ENCODE measurements at regions not wholly inside any gene's neighbourhood (a gene's known extent, or its start where the extent isn't known, plus 50 kb on each side); places are given as distances from the start of the nearest gene placed in this dataset.

GRCh38 chr1:78297836-78298235 is 192.9 kb upstream of the PTGFR start:
- no TSS peak for BruUV-seq (replicated peaks)
- DNase-seq (ENCODE audit: low read depth, low spot score) (no peak), ATAC-seq (no peak)
- no peaks in the 10 kb centered on the region for H3K9me3 ChIP-seq (ENCODE audit: control insufficient read depth in 1 of 2, insufficient read depth in 1 of 2, low read depth in 1 of 2, low read length in 2 of 2)
- H3K27me3 ChIP-seq (ENCODE audit: insufficient read depth, low read length): no peaks in the 10 kb centered on the region
- intact Hi-C loops (cut with micrococcal nuclease): no loop called here
- no peak overlapping the region for H3K4me3 ChIP-seq (replicated peaks in 1 of 2; ENCODE audit: low read depth in 1 of 2, low read length in 2 of 2)
- ChIA-PET RAD21 (ENCODE audit: low non-redundant PET in 1 of 2, low total read pairs in 2 of 2, uncharacterized antibody in 2 of 2, unreplicated experiment in 2 of 2) (no interaction called here), POLR2A (no interaction called here), CTCF (interaction anchor here (0.9 kb wide), 1 partner anchor 35 kb away, joined by 3 read pairs; no protein-coding TSS in a partner anchor)
- H4K20me1 ChIP-seq (ENCODE audit: insufficient read depth): no peaks in the 10 kb centered on the region; the same call in 1 of the 2 replicates
- no peak for TF ChIP-seq TCF7L2 (IDR thresholded peaks at IDR 0.05; ENCODE audit: borderline replicate concordance, extremely low read depth, insufficient read depth, insufficient read length)
- TF ChIP-seq MAX (IDR thresholded peaks at IDR 0.05): no peak
- no peak for TF ChIP-seq SIN3A (IDR thresholded peaks at IDR 0.05; ENCODE audit: low read depth)
- TF ChIP-seq EGR1 (IDR thresholded peaks at IDR 0.05; ENCODE audit: low read depth): no peak
- TF ChIP-seq POLR2AphosphoS5 (IDR thresholded peaks at IDR 0.05; ENCODE audit: low read depth, low read length): no peak
- TF ChIP-seq, protein P1, sequence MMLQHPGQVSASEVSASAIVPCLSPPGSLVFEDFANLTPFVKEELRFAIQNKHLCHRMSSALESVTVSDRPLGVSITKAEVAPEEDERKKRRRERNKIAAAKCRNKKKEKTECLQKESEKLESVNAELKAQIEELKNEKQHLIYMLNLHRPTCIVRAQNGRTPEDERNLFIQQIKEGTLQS (IDR thresholded peaks at IDR 0.05): no peak
- no peaks in the 10 kb centered on the region for H3K4me1 ChIP-seq (ENCODE audit: control insufficient read depth in 1 of 2, insufficient read depth in 2 of 2, low read length in 2 of 2)
- no peaks in the 10 kb centered on the region for H3K36me3 ChIP-seq (ENCODE audit: control insufficient read depth in 1 of 2, insufficient read depth in 2 of 2, low read length in 2 of 2)
- H3K9me2 ChIP-seq (ENCODE audit: insufficient read depth): no peaks in the 10 kb centered on the region
- no peak overlapping the region for H3K27ac ChIP-seq (ENCODE audit: low read depth, low read length)
- no peak overlapping the region for H2AFZ ChIP-seq (ENCODE audit: low read depth, low read length, poor library complexity, severe bottlenecking)
- H3K9ac ChIP-seq (ENCODE audit: low read length): no peak overlapping the region
- H3K79me2 ChIP-seq (ENCODE audit: insufficient read depth, low read length): no peaks in the 10 kb centered on the region
- no peak overlapping the region for H3K4me2 ChIP-seq (ENCODE audit: low read length)

- no peak overlapping the region for H3K4me3 ChIP-seq (replicated peaks in 1 of 2; ENCODE audit: low read depth in 1 of 2, low read length in 2 of 2)
- no peak overlapping the region for H2AFZ ChIP-seq (ENCODE audit: low read depth, low read length, poor library complexity, severe bottlenecking)
- CTCF ChIA-PET: interaction anchor here (0.9 kb wide), 1 partner anchor 35 kb away, joined by 3 read pairs; no protein-coding TSS in a partner anchor
- no peak overlapping the region for H3K4me2 ChIP-seq (ENCODE audit: low read length)
- DNase-seq (ENCODE audit: low read depth, low spot score) (no peak), ATAC-seq (no peak)
- RAD21 ChIA-PET (ENCODE audit: low non-redundant PET in 1 of 2, low total read pairs in 2 of 2, uncharacterized antibody in 2 of 2, unreplicated experiment in 2 of 2): no interaction called here
- H3K36me3 ChIP-seq (ENCODE audit: control insufficient read depth in 1 of 2, insufficient read depth in 2 of 2, low read length in 2 of 2): no peaks in the 10 kb centered on the region
- no peaks in the 10 kb centered on the region for H3K4me1 ChIP-seq (ENCODE audit: control insufficient read depth in 1 of 2, insufficient read depth in 2 of 2, low read length in 2 of 2)
- no peak overlapping the region for H3K27ac ChIP-seq (ENCODE audit: low read depth, low read length)
- no peaks in the 10 kb centered on the region for H3K79me2 ChIP-seq (ENCODE audit: insufficient read depth, low read length)
- BruUV-seq (replicated peaks): no TSS peak
- TF ChIP-seq SRF (IDR thresholded peaks at IDR 0.05; ENCODE audit: low read depth) (no peak), MAX (IDR thresholded peaks at IDR 0.05) (no peak), REST (IDR thresholded peaks at IDR 0.05; ENCODE audit: low read depth) (no peak), POLR2AphosphoS5 (IDR thresholded peaks at IDR 0.05; ENCODE audit: low read depth, low read length) (no peak), ZNF274 (IDR thresholded peaks at IDR 0.05; ENCODE audit: low read depth, low read length) (no peak), YY1 (IDR thresholded peaks at IDR 0.05; ENCODE audit: extremely low read depth, insufficient replicate concordance, low read depth, low read length) (no peak), SP1 (IDR thresholded peaks at IDR 0.05; ENCODE audit: low read depth) (no peak), POLR2A (IDR thresholded peaks at IDR 0.05; ENCODE audit: borderline replicate concordance, extremely low read depth, insufficient read depth, insufficient read length) (no peak)
- TF ChIP-seq, protein P2, sequence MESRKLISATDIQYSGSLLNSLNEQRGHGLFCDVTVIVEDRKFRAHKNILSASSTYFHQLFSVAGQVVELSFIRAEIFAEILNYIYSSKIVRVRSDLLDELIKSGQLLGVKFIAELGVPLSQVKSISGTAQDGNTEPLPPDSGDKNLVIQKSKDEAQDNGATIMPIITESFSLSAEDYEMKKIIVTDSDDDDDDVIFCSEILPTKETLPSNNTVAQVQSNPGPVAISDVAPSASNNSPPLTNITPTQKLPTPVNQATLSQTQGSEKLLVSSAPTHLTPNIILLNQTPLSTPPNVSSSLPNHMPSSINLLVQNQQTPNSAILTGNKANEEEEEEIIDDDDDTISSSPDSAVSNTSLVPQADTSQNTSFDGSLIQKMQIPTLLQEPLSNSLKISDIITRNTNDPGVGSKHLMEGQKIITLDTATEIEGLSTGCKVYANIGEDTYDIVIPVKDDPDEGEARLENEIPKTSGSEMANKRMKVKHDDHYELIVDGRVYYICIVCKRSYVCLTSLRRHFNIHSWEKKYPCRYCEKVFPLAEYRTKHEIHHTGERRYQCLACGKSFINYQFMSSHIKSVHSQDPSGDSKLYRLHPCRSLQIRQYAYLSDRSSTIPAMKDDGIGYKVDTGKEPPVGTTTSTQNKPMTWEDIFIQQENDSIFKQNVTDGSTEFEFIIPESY (IDR thresholded peaks at IDR 0.05; ENCODE audit: extremely low read depth, insufficient replicate concordance, low read length): no peak
- no peaks in the 10 kb centered on the region; the same call in 1 of the 2 replicates for H4K20me1 ChIP-seq (ENCODE audit: insufficient read depth)
- no peaks in the 10 kb centered on the region for H3K9me2 ChIP-seq (ENCODE audit: insufficient read depth)
- no peaks in the 10 kb centered on the region for H3K27me3 ChIP-seq (ENCODE audit: insufficient read depth, low read length)
- POLR2A ChIA-PET: no interaction called here
- intact Hi-C loops (cut with micrococcal nuclease): no loop called here
- H3K9ac ChIP-seq (ENCODE audit: low read length): no peak overlapping the region
- H3K9me3 ChIP-seq (ENCODE audit: control insufficient read depth in 1 of 2, insufficient read depth in 1 of 2, low read depth in 1 of 2, low read length in 2 of 2): no peaks in the 10 kb centered on the region
Measured at GRCh38 chr1:78298349-78298748, 192.4 kb upstream of the PTGFR start.

Data from HCT116 (cell line).